ENCODE measurements at regions not wholly inside any gene's neighbourhood (a gene's known extent, or its start where the extent isn't known, plus 50 kb on each side); places are given as distances from the start of the nearest gene placed in this dataset.

DNA sequence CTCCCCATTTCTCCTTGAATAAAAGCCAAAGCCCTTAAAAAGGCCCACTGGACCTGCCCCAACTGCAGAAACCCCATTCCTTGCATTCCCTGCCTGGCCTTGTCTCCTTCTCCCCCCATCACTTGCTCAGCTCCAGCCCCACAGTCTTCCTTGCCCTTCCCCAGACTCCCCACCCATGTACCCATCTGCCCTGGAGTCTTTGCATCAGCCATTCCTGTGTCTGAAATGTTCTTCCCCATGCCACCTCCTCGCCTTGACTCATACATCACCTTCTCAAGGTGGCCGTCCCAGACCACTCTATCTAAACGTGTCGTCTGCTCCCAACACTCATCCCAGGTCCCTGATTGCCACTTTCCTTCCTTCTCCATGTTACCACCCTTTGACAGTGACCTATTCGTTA, 77.4 kb upstream of the SHANK2 start:
- BruUV-seq (replicated peaks) = no TSS peak
- Histone ChIP-seq H3K27ac (ENCODE audit: extremely low read depth, low read depth, low read length) (no peak overlapping the region), H3K36me3 (ENCODE audit: control insufficient read depth, insufficient read depth, low read length) (no peaks in the 10 kb centered on the region), H3K4me1 (replicated peaks in 1 of 2; ENCODE audit: control insufficient read depth in 2 of 2, insufficient read depth in 2 of 2, low read length in 2 of 2) (no peaks in the 10 kb centered on the region; a peak in 1 of 5 replicates), H3K27me3 (ENCODE audit: control insufficient read depth in 2 of 2, insufficient read depth in 2 of 2, low read length in 2 of 2) (peaks cover 0 to 31% of the 10 kb centered on the region in 2 experiments; a peak in 2 of 5 replicates), H3K4me3 (no peak overlapping the region), H3K79me2 (ENCODE audit: control insufficient read depth, insufficient read depth, low read length) (no peaks in the 10 kb centered on the region), H4K20me1 (replicated peaks; ENCODE audit: control insufficient read depth, insufficient read depth, low read length) (no peaks in the 10 kb centered on the region), H2AFZ (ENCODE audit: low read depth, low read length) (no peak overlapping the region), H3K9me1 (ENCODE audit: control insufficient read depth, insufficient read depth, low read length) (no peaks in the 10 kb centered on the region), H3K9ac (ENCODE audit: insufficient read depth in 1 of 2, low read depth in 2 of 2, low read length in 2 of 2) (no peak overlapping the region), H3K9me3 (replicated peaks; ENCODE audit: control insufficient read depth, insufficient read depth, low read depth, low read length) (no peaks in the 10 kb centered on the region), H3K4me2 (ENCODE audit: insufficient read depth, low read length) (no peak overlapping the region)
- 3% methylated on average over 5 of the region's 5 CpGs for WGBS (ENCODE audit: insufficient coverage, low coverage, missing lambda C conversion rate)
- ATAC-seq = no peak
- ChIA-PET CTCF (ENCODE audit: low intra/inter-chr PET ratio) (no interaction called here), POLR2A (no interaction called here)
- no peak for TF ChIP-seq TAF15 (IDR thresholded peaks at IDR 0.05; ENCODE audit: low read depth, low read length)
- no peak for TF ChIP-seq CBX1 (IDR thresholded peaks at IDR 0.05; ENCODE audit: low read depth)
- no peak for TF ChIP-seq RFX7 (CRISPR knock-in tag; IDR thresholded peaks at IDR 0.05)
- TF ChIP-seq PRMT5 (CRISPR knock-in tag; IDR thresholded peaks at IDR 0.05) = no peak
- no peak for TF ChIP-seq TEAD2 (tag; IDR thresholded peaks at IDR 0.05)
- no peak for TF ChIP-seq TSC22D4 (tag; IDR thresholded peaks at IDR 0.05)
- FAIRE-seq = no peak
- in situ Hi-C loops (cut with MboI) = no loop called here
- intact Hi-C loops (cut with micrococcal nuclease) = no loop called here
- no peak for DNase-seq (ENCODE audit: extremely low read depth in 1 of 4, low spot score in 3 of 4)

DNA sequence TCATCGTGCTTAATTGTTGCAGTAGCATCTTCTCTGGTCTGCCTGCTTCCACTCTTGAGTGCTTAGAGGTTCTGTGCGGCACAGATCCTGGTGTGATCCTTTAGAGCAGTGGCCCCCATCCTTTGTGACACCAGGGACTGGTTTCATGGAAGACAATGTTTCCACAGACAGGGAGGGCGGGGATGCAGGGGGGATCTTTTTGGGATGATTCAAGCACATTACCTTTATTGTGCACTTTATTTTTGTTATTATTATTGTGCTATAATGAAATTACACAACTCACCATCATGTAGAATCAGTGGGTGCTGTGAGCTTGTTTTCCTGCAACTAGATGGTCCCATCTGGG, 76.8 kb upstream of the SHANK2 start:
- 0% methylated on average over 3 of the region's 3 CpGs for WGBS (ENCODE audit: insufficient coverage, low coverage, missing lambda C conversion rate)
- no TSS peak for BruUV-seq (replicated peaks)
- Histone ChIP-seq H3K36me3 (ENCODE audit: control insufficient read depth, insufficient read depth, low read length) (no peaks in the 10 kb centered on the region), H3K27me3 (ENCODE audit: control insufficient read depth in 2 of 2, insufficient read depth in 2 of 2, low read length in 2 of 2) (peaks cover 0 to 35% of the 10 kb centered on the region in 2 experiments; a peak in 2 of 5 replicates), H3K4me1 (replicated peaks in 1 of 2; ENCODE audit: control insufficient read depth in 2 of 2, insufficient read depth in 2 of 2, low read length in 2 of 2) (no peaks in the 10 kb centered on the region; a peak in 1 of 5 replicates), H4K20me1 (replicated peaks; ENCODE audit: control insufficient read depth, insufficient read depth, low read length) (no peaks in the 10 kb centered on the region), H3K9me1 (ENCODE audit: control insufficient read depth, insufficient read depth, low read length) (no peaks in the 10 kb centered on the region), H3K9me3 (replicated peaks; ENCODE audit: control insufficient read depth, insufficient read depth, low read depth, low read length) (no peaks in the 10 kb centered on the region), H3K27ac (ENCODE audit: extremely low read depth, low read depth, low read length) (no peak overlapping the region), H3K4me2 (ENCODE audit: insufficient read depth, low read length) (no peak overlapping the region), H3K4me3 (no peak overlapping the region), H3K9ac (ENCODE audit: insufficient read depth in 1 of 2, low read depth in 2 of 2, low read length in 2 of 2) (no peak overlapping the region), H2AFZ (ENCODE audit: low read depth, low read length) (no peak overlapping the region), H3K79me2 (ENCODE audit: control insufficient read depth, insufficient read depth, low read length) (no peaks in the 10 kb centered on the region)
- no peak for FAIRE-seq
- CTCF ChIA-PET (ENCODE audit: low intra/inter-chr PET ratio) = no interaction called here
- in situ Hi-C loops (cut with MboI) = no loop called here
- intact Hi-C loops (cut with micrococcal nuclease) = no loop called here
- ATAC-seq = no peak
- DNase-seq (ENCODE audit: extremely low read depth in 1 of 4, low spot score in 3 of 4) = no peak
- POLR2A ChIA-PET = no interaction called here
- no peak for TF ChIP-seq CREB1 (IDR thresholded peaks at IDR 0.05)
- TF ChIP-seq CREB1 (CRISPR knock-in tag; IDR thresholded peaks at IDR 0.05) = no peak
- TF ChIP-seq CC2D1A (IDR thresholded peaks at IDR 0.05) = no peak
- TF ChIP-seq DACH1 (IDR thresholded peaks at IDR 0.05; ENCODE audit: partially characterized antibody) = no peak
- no peak for TF ChIP-seq ZNF324 (CRISPR knock-in tag; IDR thresholded peaks at IDR 0.05)
- TF ChIP-seq PHF8 (IDR thresholded peaks at IDR 0.05; ENCODE audit: borderline replicate concordance, low read length) = no peak
- no peak for TF ChIP-seq LARP7 (IDR thresholded peaks at IDR 0.05)
- no peak for TF ChIP-seq SP1 (CRISPR knock-in tag; IDR thresholded peaks at IDR 0.05)
- no peak for TF ChIP-seq RUNX1 (IDR thresholded peaks at IDR 0.05; ENCODE audit: low read depth)
- no peak for TF ChIP-seq WHSC1 (IDR thresholded peaks at IDR 0.05; ENCODE audit: low read length)
- TF ChIP-seq PML (IDR thresholded peaks at IDR 0.05; ENCODE audit: low read length) = no peak
- no peak for TF ChIP-seq ZC3H4 (CRISPR knock-in tag; IDR thresholded peaks at IDR 0.05; ENCODE audit: borderline replicate concordance)
